ENCODE measurements at regions not wholly inside any gene's neighbourhood (a gene's known extent, or its start where the extent isn't known, plus 50 kb on each side); places are given as distances from the start of the nearest gene placed in this dataset.

- TF ChIP-seq CEBPB (IDR thresholded peaks at IDR 0.05; ENCODE audit: borderline replicate concordance in 1 of 2, low read depth in 2 of 2, low read length in 2 of 2), result no peak
- TF ChIP-seq ESRRA (IDR thresholded peaks at IDR 0.05; ENCODE audit: low read length), result no peak
- no peak for TF ChIP-seq PML (IDR thresholded peaks at IDR 0.05; ENCODE audit: low read length)
- no peak for TF ChIP-seq CHD2 (IDR thresholded peaks at IDR 0.05; ENCODE audit: borderline replicate concordance, low read depth, low read length)
- no peak for TF ChIP-seq CHD1 (IDR thresholded peaks at IDR 0.05; ENCODE audit: low read depth, low read length)
- TF ChIP-seq CTCF (IDR thresholded peaks at IDR 0.05 in 2 of 3, conservative IDR thresholded peaks at IDR 0.05 in 1 of 3; ENCODE audit: control insufficient read depth in 2 of 3, extremely low read depth in 1 of 3, insufficient read depth in 1 of 3, low read depth in 3 of 3, low read length in 3 of 3), result no peak
- TF ChIP-seq SIX5 (IDR thresholded peaks at IDR 0.05; ENCODE audit: low read depth, low read length, severe bottlenecking), result no peak
- TF ChIP-seq NFIC (IDR thresholded peaks at IDR 0.05; ENCODE audit: low read depth, low read length), result no peak
Measured at GRCh38 chr13:33742321-33742720, 75.6 kb upstream of the RFC3 start.

Measured in GM12878 (cell line).